ENCODE measurements at regions not wholly inside any gene's neighbourhood (a gene's known extent, or its start where the extent isn't known, plus 50 kb on each side); places are given as distances from the start of the nearest gene placed in this dataset.

DNA sequence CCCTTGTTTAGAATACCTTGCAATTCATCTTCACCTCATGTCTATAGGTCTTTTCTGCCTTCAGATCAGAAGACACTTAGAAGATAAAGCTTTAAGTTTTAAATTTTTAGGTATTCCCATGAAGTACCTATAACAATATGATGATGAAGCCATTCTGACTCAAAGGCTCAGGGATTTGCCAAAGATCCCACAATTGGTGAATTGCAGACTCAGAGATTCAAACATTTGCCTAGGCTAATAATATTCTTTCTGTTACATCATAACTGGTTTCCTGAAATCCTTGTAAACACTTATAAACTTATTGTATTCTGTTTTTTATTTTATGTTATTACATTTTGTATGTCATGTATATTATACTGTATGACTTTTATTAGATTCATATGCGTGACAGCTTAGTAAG lies 62.8 kb upstream of the ZFAND5 start:
- TF ChIP-seq TAF1 (IDR thresholded peaks at IDR 0.05; ENCODE audit: borderline replicate concordance, low read depth, low read length) (no peak), POLR2A (IDR thresholded peaks at IDR 0.05; ENCODE audit: low read depth, low read length) (no peak), POLR2AphosphoS5 (IDR thresholded peaks at IDR 0.05; ENCODE audit: low read depth, low read length) (no peak)
- DNase-seq (ENCODE audit: insufficient read length) = no peak
- no peak for FAIRE-seq

GRCh38 chr9:72424131-72424530 lies 59.1 kb upstream of the ZFAND5 start:
- no peak for FAIRE-seq
- TF ChIP-seq POLR2A (IDR thresholded peaks at IDR 0.05; ENCODE audit: low read depth, low read length) = no peak
- no peak for TF ChIP-seq TAF1 (IDR thresholded peaks at IDR 0.05; ENCODE audit: borderline replicate concordance, low read depth, low read length)
- DNase-seq (ENCODE audit: insufficient read length) = no peak

GRCh38 chr9:72422214-72422613 lies 57.2 kb upstream of the ZFAND5 start:
- TF ChIP-seq POLR2A (IDR thresholded peaks at IDR 0.05; ENCODE audit: low read depth, low read length) = no peak
- no peak for TF ChIP-seq POLR2AphosphoS5 (IDR thresholded peaks at IDR 0.05; ENCODE audit: low read depth, low read length)
- TF ChIP-seq TAF1 (IDR thresholded peaks at IDR 0.05; ENCODE audit: borderline replicate concordance, low read depth, low read length) = no peak
- no peak for FAIRE-seq

GRCh38 chr9:72420783-72421182 lies 55.8 kb upstream of the ZFAND5 start:
- TF ChIP-seq POLR2AphosphoS5 (IDR thresholded peaks at IDR 0.05; ENCODE audit: low read depth, low read length) (no peak), POLR2A (IDR thresholded peaks at IDR 0.05; ENCODE audit: low read depth, low read length) (no peak), TAF1 (IDR thresholded peaks at IDR 0.05; ENCODE audit: borderline replicate concordance, low read depth, low read length) (no peak)
- no peak for FAIRE-seq
- no peak for DNase-seq (ENCODE audit: insufficient read length)

More at GRCh38 chr9:72422214-72422613, 57.2 kb upstream of the ZFAND5 start:
- DNase-seq (ENCODE audit: insufficient read length) = no peak

GRCh38 chr9:72415948-72416347 lies 50.9 kb upstream of the ZFAND5 start:
- DNase-seq (ENCODE audit: insufficient read length) = no peak
- no peak for TF ChIP-seq TAF1 (IDR thresholded peaks at IDR 0.05; ENCODE audit: borderline replicate concordance, low read depth, low read length)
- TF ChIP-seq POLR2AphosphoS5 (IDR thresholded peaks at IDR 0.05; ENCODE audit: low read depth, low read length) = no peak
- TF ChIP-seq POLR2A (IDR thresholded peaks at IDR 0.05; ENCODE audit: low read depth, low read length) = no peak
- no peak for FAIRE-seq

DNA sequence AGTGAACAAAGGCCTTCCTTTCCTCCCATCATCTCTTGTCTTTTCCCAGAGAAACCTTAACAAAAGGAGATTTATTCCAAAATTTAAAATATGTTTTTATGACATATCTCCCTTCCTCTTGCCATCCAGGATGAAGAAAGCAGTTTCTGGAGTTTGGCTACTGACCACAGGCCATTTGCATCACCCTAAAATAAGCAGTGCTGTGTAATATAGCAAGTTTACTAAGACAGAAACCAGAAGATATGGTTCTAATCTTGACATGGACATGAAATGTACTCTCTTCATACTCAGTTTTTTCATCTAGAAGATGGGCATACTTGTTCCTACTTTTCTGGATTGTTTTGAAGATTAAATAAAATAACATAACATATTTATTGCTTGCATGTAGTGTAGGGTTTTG lies 50.2 kb upstream of the ZFAND5 start:
- FAIRE-seq (no peak), DNase-seq (ENCODE audit: insufficient read length) (peak; percentile 7)
- no peak for TF ChIP-seq TAF1 (IDR thresholded peaks at IDR 0.05; ENCODE audit: borderline replicate concordance, low read depth, low read length)
- TF ChIP-seq POLR2A (IDR thresholded peaks at IDR 0.05; ENCODE audit: low read depth, low read length) = no peak
- TF ChIP-seq POLR2AphosphoS5 (IDR thresholded peaks at IDR 0.05; ENCODE audit: low read depth, low read length) = no peak

Data from GM12892 (cell line).